Loucy (cell line): ENCODE measurements at regions not wholly inside any gene's neighbourhood (a gene's known extent, or its start where the extent isn't known, plus 50 kb on each side); places are given as distances from the start of the nearest gene placed in this dataset.

Experiments
- H2AFZ ChIP-seq: fragments of 200-600 bp; sonication (generic); 2 replicates; pipeline ENCODE4 v1.6.0; 2016; ENCODE audit warnings: antibody characterized with exemption, mild to moderate bottlenecking, low read length, moderate library complexity
- H3F3A ChIP-seq: fragments of 200-600 bp; 2 replicates; pipeline ENCODE4 v1.6.0; 2016; ENCODE audit warnings: antibody characterized with exemption, low read depth, mild to moderate bottlenecking
- H3K27me3 ChIP-seq: fragments of 200-600 bp; sonication (generic); 2 replicates; pipeline ENCODE4 v1.6.1; 2014; ENCODE audit warnings: low read length, mild to moderate bottlenecking; ENCODE audit not compliant: insufficient read depth, poor library complexity, severe bottlenecking
- H3K36me3 ChIP-seq: fragments of 200-600 bp; sonication (generic); 2 replicates; pipeline ENCODE4 v1.6.1; 2016; ENCODE audit warnings: low read length; ENCODE audit not compliant: insufficient read depth
- H3K4me1 ChIP-seq: fragments of 200-600 bp; sonication (generic); 2 replicates; pipeline ENCODE4 v1.5.1; 2014; ENCODE audit warnings: low read length, mild to moderate bottlenecking; ENCODE audit not compliant: insufficient read depth, poor library complexity, severe bottlenecking
- H3K4me2 ChIP-seq: fragments of 200-600 bp; sonication (generic); 2 replicates; pipeline ENCODE4 v1.6.0; 2014; ENCODE audit warnings: antibody characterized with exemption, low read length, low read depth, mild to moderate bottlenecking; ENCODE audit not compliant: poor library complexity, severe bottlenecking
- H3K4me3 ChIP-seq: fragments of 200-600 bp; sonication (generic); 2 replicates; pipeline ENCODE4 v1.5.1; 2014; ENCODE audit warnings: low read length, mild to moderate bottlenecking, mixed read lengths; ENCODE audit not compliant: poor library complexity, severe bottlenecking
- H3K79me2 ChIP-seq: fragments of 200-600 bp; sonication (generic); 2 replicates; pipeline ENCODE4 v1.6.1; 2014; ENCODE audit warnings: low read length; ENCODE audit not compliant: insufficient read depth
- H3K9ac ChIP-seq: fragments of 200-600 bp; sonication (generic); 2 replicates; pipeline ENCODE4 v1.6.0; 2014; ENCODE audit warnings: mild to moderate bottlenecking, low read depth, low read length, moderate library complexity; ENCODE audit not compliant: poor library complexity, severe bottlenecking
- H3K9me2 ChIP-seq: fragments of 200-600 bp; sonication (generic); replicated peaks from 2 replicates; pipeline ENCODE4 v1.6.1; 2016; ENCODE audit warnings: low read depth, low read length, mixed read lengths
- H3K9me3 ChIP-seq: fragments of 200-600 bp; sonication (generic); 2 replicates; pipeline ENCODE4 v1.6.1; 2014; ENCODE audit warnings: mild to moderate bottlenecking, antibody characterized with exemption, low read length, low read depth; ENCODE audit not compliant: insufficient read depth
- H4K20me1 ChIP-seq: fragments of 200-600 bp; sonication (generic); 2 replicates; pipeline ENCODE4 v1.6.0; 2014; ENCODE audit warnings: antibody characterized with exemption, low read length, mild to moderate bottlenecking; ENCODE audit not compliant: insufficient read depth, poor library complexity, severe bottlenecking
- CTCF ChIP-seq: fragments of 200-600 bp; sonication (generic); conservative IDR thresholded peaks from 2 replicates; pipeline ENCODE4 v1.5.1; 2014; ENCODE audit warnings: mild to moderate bottlenecking, antibody characterized with exemption, low read length
- EZH2phosphoT487 ChIP-seq: fragments of 200-600 bp; IDR thresholded peaks from 2 replicates; pipeline ENCODE4 v1.6.1; 2018; ENCODE audit warnings: antibody characterized with exemption, mild to moderate bottlenecking, moderate library complexity, borderline replicate concordance

- Histone ChIP-seq H4K20me1 (no peaks in the 10 kb centered on the region), H3K4me2 (no peak overlapping the region), H3K79me2 (no peaks in the 10 kb centered on the region), H3K9me2 (no peaks in the 10 kb centered on the region), H2AFZ (no peak overlapping the region), H3K27me3 (no peaks in the 10 kb centered on the region), H3K9me3 (no peaks in the 10 kb centered on the region), H3K9ac (no peak overlapping the region), H3K4me3 (no peak overlapping the region), H3K4me1 (no peaks in the 10 kb centered on the region), H3K36me3 (no peaks in the 10 kb centered on the region), H3F3A (no peaks in the 10 kb centered on the region)
- TF ChIP-seq CTCF (no peak), EZH2phosphoT487 (no peak)
Measured at GRCh38 chr1:213821943-213822334, 165.8 kb upstream of the PROX1 start.

GRCh38 chr1:213826891-213827290 lies 160.9 kb upstream of the PROX1 start:
- Histone ChIP-seq H3K4me2 (no peak overlapping the region), H3K4me1 (no peaks in the 10 kb centered on the region), H3K9me3 (no peaks in the 10 kb centered on the region; the same call in 1 of the 2 replicates), H3K9me2 (no peaks in the 10 kb centered on the region), H3F3A (no peaks in the 10 kb centered on the region), H3K27me3 (no peaks in the 10 kb centered on the region), H2AFZ (no peak overlapping the region), H3K9ac (no peak overlapping the region), H3K4me3 (no peak overlapping the region), H3K36me3 (no peaks in the 10 kb centered on the region), H3K79me2 (no peaks in the 10 kb centered on the region), H4K20me1 (no peaks in the 10 kb centered on the region)
- no peak for TF ChIP-seq CTCF
- no peak for TF ChIP-seq EZH2phosphoT487

GRCh38 chr1:213828867-213829266 lies 158.9 kb upstream of the PROX1 start:
- no peaks in the 10 kb centered on the region; the same call in 1 of the 2 replicates for H3K9me3 ChIP-seq
- H3F3A ChIP-seq: no peaks in the 10 kb centered on the region
- no peaks in the 10 kb centered on the region for H3K36me3 ChIP-seq
- no peaks in the 10 kb centered on the region for H3K4me1 ChIP-seq
- H3K9me2 ChIP-seq: no peaks in the 10 kb centered on the region
- TF ChIP-seq CTCF (no peak), EZH2phosphoT487 (no peak)
- H3K4me2 ChIP-seq: no peak overlapping the region
- no peak overlapping the region for H2AFZ ChIP-seq
- H3K9ac ChIP-seq: no peak overlapping the region
- H3K27me3 ChIP-seq: no peaks in the 10 kb centered on the region
- no peak overlapping the region for H3K4me3 ChIP-seq
- H3K79me2 ChIP-seq: no peaks in the 10 kb centered on the region
- no peaks in the 10 kb centered on the region for H4K20me1 ChIP-seq
